Prostate gland (tissue), 2 donors: ENCODE measurements at regions not wholly inside any gene's neighbourhood (a gene's known extent, or its start where the extent isn't known, plus 50 kb on each side); places are given as distances from the start of the nearest gene placed in this dataset.

Source experiments
- DNase-seq: peaks from one replicate; pipeline ENCODE4 v3.0.0-alpha.2; 2019; ENCODE audit warnings: low spot score
- H3K27ac ChIP-seq, 2 donors: fragments of 200-600 bp; sonication (generic); 2 replicates each; pipeline ENCODE4 v1.5.1; 2017 to 2019
- H3K27me3 ChIP-seq: fragments of 200-600 bp; sonication (generic); replicated peaks from 2 replicates; pipeline ENCODE4 v1.5.1; 2019; ENCODE audit not compliant: insufficient read depth
- H3K36me3 ChIP-seq, 2 donors: fragments of 200-600 bp; sonication (generic); 1 replicate in 1 of 2; 2 replicates in 1 of 2; pipeline versions ENCODE4 v1.5.1 to v1.8.1; 2017 to 2019
- H3K4me1 ChIP-seq: fragments of 200-600 bp; sonication (generic); replicated peaks from 2 replicates; pipeline ENCODE4 v1.5.1; 2019
- H3K4me3 ChIP-seq, 2 donors: fragments of 200-600 bp; sonication (generic); 2 replicates each; pipeline ENCODE4 v1.5.1; 2017 to 2019
- H3K9me3 ChIP-seq: fragments of 200-600 bp; sonication (generic); 2 replicates; pipeline ENCODE4 v1.5.1; 2017
- CTCF ChIP-seq, 4 experiments: fragments of 200-600 bp in 2 of 4; fragments of 450-650 bp in 2 of 4; sonication (generic) in 2 of 4; IDR thresholded peaks; 1 replicate in 3 of 4; 2 replicates in 1 of 4; pipeline ENCODE4 v1.5.1; 2016 to 2019; ENCODE audit warnings: antibody characterized with exemption in 4 of 4, mild to moderate bottlenecking in 2 of 4, moderate library complexity in 2 of 4
- POLR2A ChIP-seq: fragments of 450-650 bp; IDR thresholded peaks from one replicate; pipeline ENCODE4 v1.6.1; 2016; ENCODE audit warnings: antibody characterized with exemption, mild to moderate bottlenecking
- POLR2AphosphoS5 ChIP-seq: sonication (generic); formaldehyde crosslinking; IDR thresholded peaks from one replicate; pipeline ENCODE4 v1.6.1; 2017; ENCODE audit warnings: antibody characterized with exemption
- WGBS: methylation state at CpG from one replicate; pipeline ENCODE4 v1.1.5; 2018; 5-methylcytosine and 5-hydroxymethylcytosine counted together
- intact Hi-C: fragments of 100-400 bp; cut with DNase I; formaldehyde crosslinking; loops from one replicate; pipeline ENCODE4 v1.14.2; 2022

- TF ChIP-seq POLR2A (no peak), CTCF (IDR thresholded peaks at IDR 0.05) (no peak), POLR2AphosphoS5 (no peak)
- no peaks in the 10 kb centered on the region for H3K36me3 ChIP-seq
- H3K9me3 ChIP-seq, result no peaks in the 10 kb centered on the region
- no peaks in the 10 kb centered on the region for H3K4me1 ChIP-seq
- no peaks in the 10 kb centered on the region for H3K27me3 ChIP-seq
- H3K27ac ChIP-seq, result no peak overlapping the region
- intact Hi-C loops, result no loop called here
- no peak overlapping the region for H3K4me3 ChIP-seq
- DNase-seq, result no peak
- WGBS, result 87% methylated on average over 2 of the region's 2 CpGs
Observed at GRCh38 chr4:20591571-20591970, 108.7 kb upstream of the PACRGL start.

GRCh38 chr4:20592013-20592412 lies 108.2 kb upstream of the PACRGL start:
- no peaks in the 10 kb centered on the region for H3K9me3 ChIP-seq
- WGBS, result 33% methylated on average over 3 of the region's 3 CpGs
- intact Hi-C loops, result no loop called here
- no peaks in the 10 kb centered on the region for H3K4me1 ChIP-seq
- H3K27ac ChIP-seq, result no peak overlapping the region
- TF ChIP-seq POLR2A (no peak), POLR2AphosphoS5 (no peak), CTCF (IDR thresholded peaks at IDR 0.05) (no peak)
- no peak for DNase-seq
- H3K36me3 ChIP-seq, result no peaks in the 10 kb centered on the region
- no peak overlapping the region for H3K4me3 ChIP-seq
- H3K27me3 ChIP-seq, result no peaks in the 10 kb centered on the region

- no peak overlapping the region for H3K27ac ChIP-seq
- no peak overlapping the region for H3K4me3 ChIP-seq
- H3K9me3 ChIP-seq, result no peaks in the 10 kb centered on the region
- 62% methylated on average over 2 of the region's 2 CpGs for WGBS
- no peaks in the 10 kb centered on the region for H3K36me3 ChIP-seq
- TF ChIP-seq POLR2AphosphoS5, result no peak
- no peak for TF ChIP-seq POLR2A
- no peak for TF ChIP-seq CTCF (IDR thresholded peaks at IDR 0.05)
- no peak for DNase-seq
- intact Hi-C loops, result no loop called here
- H3K27me3 ChIP-seq, result no peaks in the 10 kb centered on the region
- H3K4me1 ChIP-seq, result no peaks in the 10 kb centered on the region
Observed at GRCh38 chr4:20592663-20593062, 107.6 kb upstream of the PACRGL start.

- no peaks in the 10 kb centered on the region for H3K36me3 ChIP-seq
- H3K4me1 ChIP-seq, result no peaks in the 10 kb centered on the region
- intact Hi-C loops, result no loop called here
- no peaks in the 10 kb centered on the region for H3K9me3 ChIP-seq
- no peaks in the 10 kb centered on the region for H3K27me3 ChIP-seq
- no peak overlapping the region for H3K27ac ChIP-seq
- TF ChIP-seq POLR2A (no peak), CTCF (IDR thresholded peaks at IDR 0.05) (no peak), POLR2AphosphoS5 (no peak)
- no peak for DNase-seq
- H3K4me3 ChIP-seq, result no peak overlapping the region
- WGBS, result 89% methylated on average over 4 of the region's 4 CpGs
Observed at GRCh38 chr4:20598626-20599025, 101.6 kb upstream of the PACRGL start.

- no peaks in the 10 kb centered on the region for H3K27me3 ChIP-seq
- no peaks in the 10 kb centered on the region for H3K4me1 ChIP-seq
- no peak overlapping the region for H3K4me3 ChIP-seq
- no peaks in the 10 kb centered on the region for H3K36me3 ChIP-seq
- TF ChIP-seq CTCF (IDR thresholded peaks at IDR 0.05) (no peak), POLR2AphosphoS5 (no peak), POLR2A (no peak)
- H3K9me3 ChIP-seq, result no peaks in the 10 kb centered on the region
- intact Hi-C loops, result no loop called here
- H3K27ac ChIP-seq, result no peak overlapping the region
- WGBS, result 21% methylated on average over 3 of the region's 3 CpGs
- no peak for DNase-seq
Observed at GRCh38 chr4:20603671-20604313, 96.5 kb upstream of the PACRGL start.
